ENCODE measurements at regions not wholly inside any gene's neighbourhood (a gene's known extent, or its start where the extent isn't known, plus 50 kb on each side); places are given as distances from the start of the nearest gene placed in this dataset.
"Not testable (repeated sequence)": the region's sequence is repeated elsewhere in the genome, so short reads cannot be mapped to it uniquely, and the experiment has no call there.

- no peak for DNase-seq
Measured at GRCh38 chr15:93340406-93340805, 251.4 kb upstream of the RGMA start.

GRCh38 chr15:93333796-93334195, 244.8 kb upstream of the RGMA start:
- DNase-seq: no peak

DNA sequence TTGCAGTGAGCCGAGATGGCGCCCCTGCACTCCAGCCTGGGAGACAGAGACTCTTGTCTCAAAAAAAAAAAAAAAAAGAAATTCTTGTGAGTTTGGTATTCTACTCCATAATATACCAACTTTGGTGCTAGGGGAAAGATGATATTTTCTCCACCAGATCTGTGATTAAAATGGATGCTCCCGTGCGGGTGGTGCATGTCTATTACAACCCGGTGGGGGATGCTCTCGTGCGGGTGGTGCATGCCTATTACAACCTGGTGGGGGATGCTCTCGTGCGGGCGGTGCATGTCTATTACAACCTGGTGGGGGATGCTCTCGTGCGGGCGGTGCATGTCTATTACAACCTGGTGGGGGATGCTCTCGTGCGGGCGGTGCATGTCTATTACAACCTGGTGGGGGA, 244.1 kb upstream of the RGMA start:
- DNase-seq: not testable (repeated sequence)

- DNase-seq: no peak
Measured at GRCh38 chr15:93332168-93332553, 243.2 kb upstream of the RGMA start.

DNA sequence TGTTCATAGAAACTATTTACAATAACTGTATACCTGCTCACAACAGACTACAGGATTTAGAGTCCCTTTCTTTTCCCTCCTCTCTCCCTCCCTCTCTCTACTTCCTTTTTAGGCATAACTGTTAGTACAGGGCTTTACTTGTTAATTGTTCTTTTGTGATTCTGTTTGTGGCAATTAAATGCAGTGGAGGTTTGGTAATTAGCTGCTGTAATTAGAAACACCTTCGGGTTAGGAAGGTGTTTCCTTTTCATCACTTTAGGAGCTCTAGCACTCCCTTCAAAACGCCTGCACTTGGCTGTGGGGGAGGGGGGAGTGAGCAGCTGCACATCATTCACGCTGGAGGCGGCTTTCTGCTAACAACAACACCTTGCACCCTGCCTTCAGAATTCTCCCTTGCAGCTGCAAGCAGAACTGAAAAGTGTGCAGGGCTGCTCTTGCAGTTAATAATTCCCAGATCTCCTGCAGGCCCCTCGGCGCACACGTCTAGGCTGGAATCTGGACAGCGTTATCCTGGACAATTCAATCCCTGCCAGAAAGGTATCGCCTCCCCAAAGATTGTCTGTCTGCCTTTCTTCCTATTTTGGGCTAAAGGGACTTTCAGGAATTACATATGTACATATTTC, 242.6 kb upstream of the RGMA start:
- DNase-seq: peak; percentile 76

- DNase-seq: no peak
Measured at GRCh38 chr15:93330912-93331544, 242.0 kb upstream of the RGMA start.

DNA sequence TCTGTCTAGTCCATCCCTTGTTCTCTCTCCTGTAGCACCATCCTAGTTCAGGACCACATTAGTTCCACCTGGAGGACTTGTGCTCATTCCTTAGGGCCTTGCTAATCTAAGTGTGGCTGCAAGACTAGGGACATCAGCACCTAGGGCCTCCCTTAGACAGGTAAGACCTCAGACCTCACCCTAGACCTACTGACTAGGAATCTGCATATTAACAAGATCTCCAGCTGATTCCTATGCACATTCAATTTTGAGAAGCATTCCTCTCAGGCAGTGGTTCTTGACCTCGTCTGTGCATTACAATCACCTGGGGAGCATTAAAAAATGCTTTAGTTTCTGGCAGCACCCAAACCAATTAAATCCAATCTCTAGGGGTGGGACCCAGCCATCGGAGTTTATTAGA, 238.4 kb upstream of the RGMA start:
- no peak for DNase-seq

- DNase-seq: no peak
Measured at GRCh38 chr15:93324186-93324975, 235.4 kb upstream of the RGMA start.

- peak; percentile 46 for DNase-seq
Measured at GRCh38 chr15:93321881-93322282, 232.9 kb upstream of the RGMA start.

DNA sequence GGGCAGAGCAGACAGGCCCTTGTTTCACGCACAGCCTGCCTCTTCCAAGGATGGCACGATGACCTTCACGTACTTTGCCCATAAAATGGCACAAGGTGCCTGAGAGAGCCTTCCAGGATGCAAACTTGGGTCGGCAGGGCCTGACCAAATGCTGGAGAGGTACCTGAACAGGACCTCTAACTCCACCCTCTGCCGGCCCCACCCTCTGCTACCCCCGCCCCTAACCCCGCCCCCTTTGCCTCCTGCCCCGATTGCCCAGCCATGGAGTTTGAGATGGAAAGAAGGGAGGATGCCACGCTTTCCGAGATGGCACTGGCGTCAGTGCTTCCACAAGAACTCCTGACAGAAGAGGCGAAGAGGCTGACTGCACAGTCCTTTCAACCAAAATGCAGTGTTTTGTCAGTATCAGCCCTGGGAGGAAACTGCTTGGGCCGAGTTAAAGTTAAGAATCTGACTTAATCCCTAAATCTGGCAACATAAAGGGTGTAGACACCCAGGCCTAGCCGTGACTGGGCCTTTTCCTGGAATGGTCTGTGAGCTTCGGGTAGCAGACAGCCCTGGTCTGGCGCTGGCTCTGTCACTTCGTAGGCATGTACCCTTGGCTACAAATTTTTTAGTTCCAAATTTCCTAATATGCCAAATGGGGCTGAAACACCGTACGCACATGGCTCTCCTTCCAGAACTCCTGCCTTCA, 230.3 kb upstream of the RGMA start:
- no peak for DNase-seq

DNA sequence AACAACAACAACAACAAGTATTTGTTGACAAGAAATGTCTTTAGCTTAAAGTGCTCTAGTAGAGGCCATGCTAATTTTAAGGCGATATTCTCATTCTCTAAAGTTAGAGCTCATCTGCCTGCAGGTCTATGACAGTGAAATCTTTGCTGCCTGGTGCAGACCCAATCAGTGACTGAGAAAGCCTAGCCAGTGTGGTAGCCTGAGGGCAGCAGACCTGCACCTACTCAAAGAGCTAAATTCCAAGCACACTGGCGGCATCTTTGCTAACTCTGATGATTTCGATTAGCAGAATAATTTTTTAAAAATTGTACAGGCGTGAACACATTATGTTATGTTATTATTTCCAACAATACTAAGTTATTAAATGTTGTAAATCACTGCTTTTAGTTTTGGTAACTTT, 228.8 kb upstream of the RGMA start:
- DNase-seq: no peak

DNA sequence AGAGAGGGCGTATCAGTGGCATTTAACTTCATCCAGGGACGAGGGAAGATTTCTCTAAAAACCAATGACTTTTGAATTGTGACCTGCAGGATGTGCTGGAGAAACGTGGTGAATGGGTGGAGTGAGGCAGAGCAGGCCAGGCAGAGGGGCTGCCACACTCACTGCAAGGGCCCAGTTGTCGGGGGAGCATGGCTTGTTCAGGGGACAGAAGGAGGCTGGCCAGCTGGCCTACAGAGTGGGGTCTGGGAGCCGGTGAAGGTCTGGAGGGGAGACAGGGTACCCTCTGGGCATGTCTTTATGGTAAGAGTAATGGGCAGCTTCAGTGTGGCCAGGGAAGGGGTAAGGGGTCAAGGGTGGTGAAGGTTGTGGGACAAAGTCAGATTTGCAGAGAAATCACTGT, 225.2 kb upstream of the RGMA start:
- DNase-seq: no peak

DNA sequence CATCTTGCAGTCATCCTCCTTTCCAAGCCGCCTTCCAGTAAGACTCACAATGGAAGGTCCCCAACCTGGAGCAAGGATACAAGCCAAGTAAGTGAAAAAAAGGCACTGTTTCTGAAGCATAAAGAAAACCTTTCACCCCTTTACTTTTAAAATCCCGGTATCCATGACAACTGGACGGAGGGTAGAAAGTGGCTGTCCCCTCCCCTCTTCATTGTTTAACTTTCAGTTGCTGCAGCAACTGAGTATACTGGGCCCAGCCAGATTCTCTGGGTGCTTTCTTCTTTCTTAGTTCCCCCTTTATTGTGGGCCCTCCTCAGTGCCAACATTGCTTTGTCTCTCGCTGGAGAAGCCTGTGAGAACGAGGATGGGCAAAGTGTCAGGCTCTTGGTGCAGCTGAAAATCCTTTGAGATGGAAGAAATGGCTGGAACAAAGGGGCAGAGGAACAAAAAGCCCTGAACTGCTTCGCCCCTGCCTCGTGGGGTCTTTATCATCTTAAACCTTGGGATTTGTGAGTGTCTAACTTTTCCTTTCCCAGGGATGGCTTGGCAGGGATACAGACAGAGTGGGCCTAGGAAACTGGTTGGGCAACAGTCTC, 224.0 kb upstream of the RGMA start:
- peak; percentile 40 for DNase-seq

DNA sequence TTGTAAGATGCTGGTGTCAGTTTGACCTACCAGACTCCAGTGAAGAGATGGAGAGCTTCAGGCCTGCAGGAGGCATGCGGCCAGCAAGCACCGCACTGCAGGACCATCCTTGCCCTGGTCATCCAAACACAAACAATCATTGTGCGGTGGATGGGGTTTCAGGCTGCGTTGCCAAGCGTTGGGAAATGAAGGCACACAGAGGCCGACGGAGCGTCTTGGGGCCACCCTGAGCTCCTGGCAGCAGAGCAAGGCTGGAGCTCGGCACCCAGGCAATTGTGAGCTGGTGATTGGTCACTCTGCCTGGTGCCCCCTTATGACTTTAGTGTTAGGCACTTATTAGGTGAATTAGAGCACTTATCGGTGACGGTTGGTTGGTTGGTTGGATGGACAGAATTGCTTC, 222.6 kb upstream of the RGMA start:
- no peak for DNase-seq

DNA sequence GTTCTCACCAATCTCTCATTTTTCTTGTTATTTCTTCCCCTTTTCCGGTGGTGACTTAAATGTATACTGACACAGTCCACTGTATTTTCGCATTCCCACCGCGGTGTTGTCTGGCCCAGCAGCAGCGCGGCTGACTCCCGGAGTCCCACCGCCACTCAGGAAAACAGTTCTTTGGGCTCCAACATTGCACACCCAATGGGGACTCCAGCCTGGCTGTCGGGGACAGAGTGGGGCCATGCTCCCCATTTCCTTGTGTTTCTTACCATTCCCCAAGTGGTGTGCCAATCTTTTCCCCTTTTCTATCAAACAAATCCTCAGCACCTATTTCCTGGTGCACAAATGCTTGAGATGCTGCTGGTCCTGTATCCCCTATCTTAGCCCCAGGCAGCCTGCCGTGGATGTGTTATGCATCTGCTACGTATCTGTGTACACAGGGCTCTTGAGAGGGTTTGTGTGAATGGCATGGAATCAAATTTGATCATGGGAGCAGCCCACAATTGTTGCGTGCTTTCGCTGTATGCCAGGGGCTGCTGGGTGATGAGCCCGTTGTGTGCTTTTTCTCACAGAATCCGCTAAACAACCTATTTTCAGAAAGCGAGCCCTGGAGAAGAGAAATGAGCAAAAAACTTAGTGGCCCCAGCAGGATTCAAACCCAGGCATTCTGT, 219.1 kb upstream of the RGMA start:
- DNase-seq: no peak

- DNase-seq: no peak
Measured at GRCh38 chr15:93307513-93307912, 218.5 kb upstream of the RGMA start.

DNA sequence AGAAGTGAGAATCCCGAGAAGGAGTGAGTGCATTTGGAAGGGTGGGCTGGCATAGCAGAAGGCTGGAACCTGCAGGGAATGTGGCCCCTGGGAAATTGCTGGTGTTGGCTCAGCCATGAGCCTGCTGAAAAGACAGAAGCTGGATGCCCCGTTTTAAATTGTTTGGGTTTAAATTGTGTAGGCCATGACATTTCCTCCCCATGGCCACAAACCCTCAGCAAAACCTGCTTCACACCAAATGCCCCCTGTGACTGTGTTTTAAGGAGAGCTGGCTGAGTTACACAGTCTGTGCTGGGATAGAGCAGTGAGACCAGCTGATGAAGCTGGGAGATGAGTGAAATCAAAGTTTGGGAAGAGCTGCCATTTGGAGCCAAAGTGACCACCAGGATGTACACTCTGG, 216.3 kb upstream of the RGMA start:
- DNase-seq: no peak

GRCh38 chr15:93302080-93302765, 213.2 kb upstream of the RGMA start:
- no peak for DNase-seq

- no peak for DNase-seq
Measured at GRCh38 chr15:93300796-93301195, 211.8 kb upstream of the RGMA start.

DNA sequence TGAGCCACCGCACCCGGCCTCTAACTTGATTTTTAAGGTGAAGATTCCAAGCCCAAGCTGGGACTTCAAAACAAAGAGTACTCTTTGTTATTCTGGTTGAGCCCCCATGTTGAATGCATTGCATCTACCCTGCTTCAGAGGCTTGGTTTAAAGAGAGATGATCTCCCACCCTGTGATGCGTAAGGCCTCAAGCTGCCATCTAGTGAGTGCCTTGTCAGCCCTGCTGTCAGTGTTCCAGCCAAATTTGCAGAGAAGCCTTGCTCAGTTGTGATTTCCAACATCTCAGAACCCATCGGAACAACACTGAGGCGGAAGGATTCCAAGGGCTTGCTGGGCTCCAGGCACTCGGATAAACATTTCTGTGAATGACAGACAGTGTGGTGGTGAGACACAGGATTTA, 210.7 kb upstream of the RGMA start:
- DNase-seq: no peak

GRCh38 chr15:93298901-93299300, 209.9 kb upstream of the RGMA start:
- DNase-seq: no peak
